Endothelial cell of hepatic sinusoid (primary cell): ENCODE measurements at regions not wholly inside any gene's neighbourhood (a gene's known extent, or its start where the extent isn't known, plus 50 kb on each side); places are given as distances from the start of the nearest gene placed in this dataset.

Experiments
- in situ Hi-C: cut with HindIII; loops from 2 replicates; pipeline ENCODE4 v1.10.0; 2017; ENCODE audit warnings: low sequenced_read_pairs

DNA sequence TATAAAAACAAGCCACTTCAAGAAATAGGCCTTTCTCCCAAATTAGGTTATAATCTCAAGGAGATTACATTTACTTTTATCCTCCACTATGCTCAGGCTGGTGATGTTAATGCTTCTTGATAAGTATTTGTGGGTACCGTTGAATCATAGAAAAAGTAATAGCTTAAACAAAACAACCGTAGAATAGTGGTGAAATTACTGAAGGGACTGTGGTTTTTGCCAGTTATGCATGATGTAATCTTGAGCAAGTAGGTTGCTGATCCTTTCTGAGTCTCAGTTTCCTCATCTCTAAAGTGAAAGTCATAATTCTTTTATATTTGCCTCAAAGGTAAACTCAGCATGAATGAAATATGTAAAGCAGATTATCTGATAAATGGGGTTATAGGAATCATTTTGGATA, 187.3 kb upstream of the JAG1 start:
- in situ Hi-C loops: no loop called here

DNA sequence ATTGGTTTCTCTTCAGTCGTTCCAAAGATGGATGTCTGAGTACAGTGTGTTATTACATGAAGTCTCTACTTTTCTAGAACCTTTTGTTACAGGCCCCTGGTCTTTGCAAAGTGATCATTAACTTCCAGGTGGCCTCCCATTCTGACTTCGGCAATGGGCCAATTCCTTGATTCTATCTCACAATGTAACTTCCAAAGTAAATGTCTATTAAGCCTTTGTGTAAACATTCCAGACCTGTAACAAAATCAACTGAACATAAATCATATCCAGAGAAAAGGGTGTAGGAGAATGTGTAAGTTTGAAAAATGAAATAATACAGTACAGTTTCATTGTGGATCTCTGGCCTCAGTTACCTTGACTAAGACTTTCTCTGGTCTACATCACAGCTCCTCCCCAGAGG, 187.8 kb upstream of the JAG1 start:
- in situ Hi-C loops: no loop called here

DNA sequence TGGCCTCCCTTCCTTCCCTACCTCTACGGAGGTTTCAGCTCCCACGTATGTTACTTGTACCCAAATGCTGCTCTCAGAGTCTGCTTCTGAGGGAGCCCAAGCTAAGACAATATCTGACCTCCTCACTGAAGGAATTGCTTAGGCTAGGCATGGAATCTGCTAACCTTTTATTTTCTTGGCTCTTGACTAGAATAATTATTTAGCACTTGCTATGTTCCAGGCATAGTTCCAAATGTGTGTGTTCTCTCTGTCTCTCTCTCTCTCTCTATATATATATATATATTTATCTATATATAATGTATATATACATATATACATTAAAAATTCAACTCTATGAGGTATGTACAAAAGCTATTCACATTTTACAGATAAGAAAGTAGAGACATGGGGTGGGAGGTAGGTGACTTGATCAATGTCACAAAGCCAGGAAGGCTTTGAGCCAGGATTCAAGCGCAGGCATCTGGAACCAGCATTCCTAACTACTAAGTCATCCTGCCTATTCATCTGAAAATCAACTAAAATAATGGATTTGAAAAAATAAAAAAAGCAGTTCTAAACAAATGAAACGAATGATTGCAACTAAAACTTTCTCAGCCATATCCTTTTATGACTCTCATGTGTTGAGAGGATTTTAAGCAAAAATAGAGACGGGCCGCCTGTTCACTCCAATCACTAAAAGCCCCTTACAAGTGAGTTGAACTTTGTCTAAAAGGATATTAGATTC, 189.7 kb upstream of the JAG1 start:
- in situ Hi-C loops: no loop called here

DNA sequence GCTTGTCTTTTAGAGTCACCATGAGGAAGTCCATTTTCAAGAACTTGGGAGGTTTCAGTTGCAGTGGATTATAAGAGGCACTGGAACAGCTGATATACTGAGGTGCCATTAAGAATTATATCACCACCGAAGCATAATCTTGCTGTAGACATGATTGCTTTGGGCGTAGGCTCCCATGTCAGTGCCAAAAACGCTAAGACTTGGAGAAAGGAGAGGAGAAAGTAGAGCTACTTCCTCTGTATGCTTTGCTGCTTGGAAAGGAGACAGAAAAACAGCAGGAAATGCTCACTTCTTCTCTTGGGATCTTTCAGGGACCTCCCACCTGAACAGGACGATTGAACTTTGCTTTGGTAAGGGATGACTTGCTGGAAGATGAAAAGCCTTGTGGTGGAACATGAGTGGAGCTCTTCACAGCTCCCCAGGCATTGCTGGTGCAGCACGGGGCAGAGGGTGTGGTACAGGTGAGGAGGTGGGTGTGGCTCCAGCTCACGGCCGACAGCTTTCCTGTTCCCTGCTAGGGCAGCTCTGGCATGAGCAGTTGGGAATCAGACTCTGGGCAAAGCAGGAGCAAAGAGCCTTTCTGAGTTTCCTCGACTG, 190.4 kb upstream of the JAG1 start:
- in situ Hi-C loops: no loop called here

DNA sequence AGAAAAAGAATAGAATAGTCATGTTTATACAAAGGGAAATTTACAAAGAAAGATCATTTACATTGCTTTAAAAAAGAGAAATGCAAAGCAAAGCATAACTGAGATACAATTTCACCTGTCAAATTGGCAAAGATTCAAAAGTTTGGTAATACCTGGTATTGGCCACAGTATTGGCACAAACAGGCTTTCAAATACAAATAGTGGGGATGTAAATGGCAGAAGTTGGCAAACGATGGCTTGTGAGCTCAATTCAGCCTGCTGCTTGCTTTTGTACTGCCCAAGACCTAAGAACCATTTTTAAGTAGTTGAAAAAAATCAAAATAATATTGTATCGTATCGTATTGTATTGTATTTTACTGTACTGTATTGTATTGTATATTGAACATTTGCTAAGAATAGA, 194.5 kb upstream of the JAG1 start:
- in situ Hi-C loops: no loop called here

DNA sequence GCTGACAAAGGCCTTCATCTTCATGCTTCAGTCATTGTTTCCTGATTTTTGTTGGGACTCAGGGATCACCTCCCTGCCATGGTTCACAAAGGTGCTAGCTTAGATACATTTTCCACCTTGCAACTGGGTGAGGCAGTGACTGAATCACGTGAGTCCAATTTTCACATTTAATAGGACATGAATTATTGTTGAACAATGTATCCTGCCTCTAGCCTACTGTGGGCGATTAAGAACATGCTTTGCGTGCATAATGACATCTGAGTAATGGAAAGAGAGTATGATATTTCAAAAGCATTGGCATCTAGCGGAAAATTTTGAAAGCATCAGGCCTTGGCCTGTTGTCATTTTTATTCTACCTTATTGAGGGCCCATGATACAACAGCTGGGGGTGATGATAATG, 199.2 kb upstream of the JAG1 start:
- in situ Hi-C loops: no loop called here

DNA sequence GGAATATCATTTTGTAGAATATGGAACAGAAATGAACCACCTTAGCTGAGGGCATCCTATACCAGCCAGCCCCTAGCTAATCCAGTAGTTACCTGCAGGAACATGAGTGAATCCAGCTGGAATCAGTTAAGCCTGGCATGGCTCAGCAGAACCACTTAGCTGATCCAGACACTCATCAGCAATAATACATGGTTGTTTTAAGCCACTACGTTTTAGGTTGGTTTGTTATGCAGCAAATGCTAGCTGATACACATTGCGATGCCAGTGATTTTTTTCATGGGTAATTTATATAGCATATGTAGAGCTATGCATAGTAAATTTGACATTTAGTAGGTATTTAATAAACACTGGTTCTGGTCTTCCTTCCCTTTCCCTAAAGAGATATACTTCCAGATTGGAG, 201.9 kb upstream of the JAG1 start:
- in situ Hi-C loops: no loop called here

DNA sequence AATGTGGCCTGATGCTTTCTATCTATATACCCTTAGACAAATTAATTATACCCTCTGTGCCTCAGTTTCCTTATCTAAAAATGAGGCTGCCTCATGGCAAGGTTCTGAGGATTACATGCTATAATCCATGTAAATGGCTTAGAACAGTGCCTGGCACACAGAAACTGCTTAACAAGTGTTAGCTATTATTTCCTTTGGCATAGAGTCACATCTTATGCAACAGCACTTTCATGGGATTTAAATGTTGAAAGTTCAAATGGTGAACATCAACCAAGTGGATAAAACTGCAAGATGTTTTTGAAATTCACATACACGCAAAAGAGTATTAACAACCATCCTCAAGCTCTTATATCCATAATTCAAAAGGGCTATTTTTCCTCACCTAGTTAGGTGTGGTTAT, 202.8 kb upstream of the JAG1 start:
- in situ Hi-C loops: no loop called here

DNA sequence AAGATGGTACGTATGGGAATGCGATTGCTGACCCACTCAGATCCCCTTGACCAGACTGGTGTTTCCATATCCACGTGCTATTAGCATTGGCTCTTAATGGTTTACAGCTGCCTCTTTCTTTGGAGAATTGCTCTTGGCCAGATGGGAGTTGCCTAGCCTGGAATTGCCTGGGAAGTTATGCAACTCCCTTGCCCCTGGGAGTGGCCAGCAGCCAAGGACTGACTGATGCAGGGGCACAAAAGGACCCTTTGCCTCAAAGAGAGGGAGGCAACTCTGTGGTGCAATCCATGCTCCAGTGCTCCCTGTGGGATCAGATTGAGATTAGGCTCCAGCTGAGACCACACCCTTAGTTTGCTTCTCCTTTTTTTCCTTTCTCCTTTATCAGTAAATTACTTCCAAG, 203.5 kb upstream of the JAG1 start:
- in situ Hi-C loops: no loop called here

DNA sequence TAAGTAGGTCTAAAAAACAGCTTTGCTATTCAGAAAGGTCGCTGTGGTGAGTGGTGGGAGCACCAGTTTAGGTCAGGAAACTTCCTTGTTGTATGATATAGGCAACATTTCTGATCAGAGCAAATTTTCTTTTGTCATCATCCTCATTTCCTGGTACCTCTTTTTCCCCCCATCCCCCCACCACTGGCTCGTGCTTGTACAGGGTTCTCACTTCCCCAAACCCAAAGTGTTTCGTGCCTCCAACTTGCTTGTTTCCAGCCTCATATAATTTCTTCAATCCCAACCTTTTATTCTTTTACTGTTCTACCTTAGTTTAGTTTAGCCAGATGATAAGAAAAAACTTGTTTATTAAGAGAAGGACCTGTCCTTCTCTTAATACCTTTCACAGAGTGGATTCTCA, 209.4 kb upstream of the JAG1 start:
- in situ Hi-C loops: loop anchor here (5.0 kb wide), 1 partner anchor 69 kb away; no protein-coding TSS in a partner anchor

DNA sequence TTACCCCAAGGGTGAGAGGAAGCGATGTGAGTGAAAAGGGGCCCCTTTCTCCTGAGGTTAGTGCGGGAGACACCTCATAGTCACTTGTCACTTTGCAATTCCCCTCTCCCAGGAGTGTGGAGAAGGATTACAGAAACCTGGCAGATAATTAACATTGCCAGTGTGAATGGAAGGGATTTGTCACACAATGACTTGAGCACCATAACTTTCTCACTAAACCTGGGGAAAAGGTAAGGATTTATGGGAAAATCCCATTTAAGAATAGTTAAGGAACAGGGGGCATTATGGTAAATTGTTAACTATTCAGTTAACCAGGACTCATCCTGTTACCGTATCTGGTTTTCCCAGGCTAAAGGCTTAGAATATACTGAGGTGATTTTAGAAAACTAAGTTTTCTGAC, 219.5 kb upstream of the JAG1 start:
- in situ Hi-C loops: no loop called here

DNA sequence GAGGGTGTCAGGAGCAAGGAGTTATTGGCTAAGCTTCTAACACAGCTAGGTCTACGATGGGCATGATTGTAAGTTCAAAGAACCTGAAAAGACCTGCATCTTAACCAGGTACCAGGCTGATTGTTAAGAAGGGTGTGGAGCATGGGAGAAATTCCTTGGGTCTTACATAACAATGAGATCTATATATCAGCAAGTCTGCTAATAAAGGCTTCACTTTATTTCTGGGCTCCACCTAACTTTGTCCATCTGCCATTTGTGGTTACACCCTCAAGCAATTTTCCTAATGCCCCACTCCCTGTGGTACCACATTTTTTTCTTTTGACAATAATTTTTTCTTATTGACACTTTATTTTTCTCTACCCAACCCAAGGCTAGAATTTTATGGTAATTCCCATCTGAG, 223.5 kb upstream of the JAG1 start:
- in situ Hi-C loops: no loop called here

DNA sequence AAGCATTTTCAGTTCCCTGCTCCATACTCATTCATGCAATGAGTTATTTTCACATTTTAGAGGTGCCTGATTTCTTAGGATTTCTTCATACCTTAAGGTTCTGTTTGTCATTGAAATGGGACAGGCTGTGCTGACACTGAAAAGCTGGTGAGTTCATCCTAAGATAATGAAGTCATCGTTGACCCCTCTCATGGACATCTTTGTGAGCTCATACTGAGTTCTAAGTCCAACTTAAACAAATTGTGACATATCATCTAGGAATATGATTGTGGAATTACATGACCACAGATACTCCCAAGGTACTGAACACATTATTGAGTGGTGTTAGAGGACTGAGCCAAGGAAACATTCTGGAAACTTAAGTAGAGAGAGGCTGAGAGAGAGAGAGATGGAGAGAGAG, 224.8 kb upstream of the JAG1 start:
- in situ Hi-C loops: no loop called here

DNA sequence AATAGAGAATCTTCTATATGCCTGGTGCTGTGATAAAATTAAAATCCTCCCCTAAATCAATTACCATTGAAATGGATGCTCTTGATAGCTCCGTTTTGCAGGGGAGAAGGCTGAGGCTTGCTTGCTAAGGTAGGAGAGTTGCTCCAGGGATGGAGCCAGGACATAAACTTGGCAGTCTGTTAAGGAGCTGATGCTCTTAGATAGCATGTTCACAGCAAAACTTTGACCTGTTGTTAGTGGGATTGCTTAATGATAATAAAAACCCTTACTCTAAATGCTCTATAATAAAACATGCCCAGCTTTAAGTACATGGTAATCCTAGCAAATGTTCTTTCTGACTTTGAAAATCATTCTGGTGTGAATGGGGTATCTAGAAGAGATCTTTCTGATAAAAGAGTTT, 228.4 kb upstream of the JAG1 start:
- in situ Hi-C loops: no loop called here

DNA sequence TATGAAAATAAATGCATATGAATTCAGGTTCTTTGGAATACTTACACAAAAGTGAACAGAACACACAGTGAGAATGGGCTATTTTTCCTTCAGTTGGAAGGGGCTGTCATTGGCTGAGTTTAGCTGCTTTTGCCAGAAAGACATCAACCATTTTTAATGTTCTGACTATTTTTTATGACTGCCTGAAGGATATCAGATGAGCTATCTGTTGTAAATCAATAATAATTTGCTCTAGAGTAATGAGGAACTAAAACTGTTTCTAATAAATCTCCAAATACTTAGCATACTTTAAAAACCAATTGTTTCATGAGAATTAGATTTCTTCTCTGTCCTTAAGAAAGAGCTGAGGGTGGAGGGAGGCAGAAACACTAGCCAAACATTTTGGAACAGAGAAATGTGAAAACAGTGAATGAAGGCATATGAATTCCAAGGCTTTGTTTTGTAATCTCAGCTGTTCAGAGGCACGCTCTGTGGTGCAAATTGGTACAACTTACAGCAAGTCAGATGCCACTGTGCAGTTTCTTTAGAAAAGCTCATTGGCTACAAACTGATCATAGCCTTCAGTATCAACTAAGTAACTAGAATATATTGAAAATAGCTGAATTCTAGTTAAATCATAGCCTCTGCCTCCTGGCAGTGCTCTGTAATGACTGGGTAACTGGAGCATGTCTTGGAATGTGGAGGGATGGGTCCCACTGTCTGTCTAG, 228.9 kb upstream of the JAG1 start:
- in situ Hi-C loops: no loop called here

DNA sequence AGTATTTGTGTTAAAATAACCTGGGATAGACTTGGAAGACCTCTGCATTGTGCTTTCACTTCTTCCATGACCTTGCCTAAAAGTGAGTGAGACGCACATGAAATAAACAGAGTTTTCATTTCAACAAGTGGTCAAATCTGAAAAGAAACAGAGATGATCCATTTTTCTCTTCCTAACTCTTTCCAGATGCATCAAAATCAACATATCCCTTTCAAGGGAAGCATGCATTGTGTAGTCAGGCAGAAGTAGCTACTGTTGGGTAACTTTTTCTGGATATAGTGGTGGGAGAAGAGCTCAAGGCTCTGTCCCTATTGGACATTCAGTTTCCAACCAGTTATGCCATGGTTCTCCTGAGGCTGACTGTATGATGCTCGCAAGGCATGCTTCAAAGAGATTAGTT, 233.0 kb upstream of the JAG1 start:
- in situ Hi-C loops: loop anchor here (5.0 kb wide), 1 partner anchor 45 kb away; no protein-coding TSS in a partner anchor

DNA sequence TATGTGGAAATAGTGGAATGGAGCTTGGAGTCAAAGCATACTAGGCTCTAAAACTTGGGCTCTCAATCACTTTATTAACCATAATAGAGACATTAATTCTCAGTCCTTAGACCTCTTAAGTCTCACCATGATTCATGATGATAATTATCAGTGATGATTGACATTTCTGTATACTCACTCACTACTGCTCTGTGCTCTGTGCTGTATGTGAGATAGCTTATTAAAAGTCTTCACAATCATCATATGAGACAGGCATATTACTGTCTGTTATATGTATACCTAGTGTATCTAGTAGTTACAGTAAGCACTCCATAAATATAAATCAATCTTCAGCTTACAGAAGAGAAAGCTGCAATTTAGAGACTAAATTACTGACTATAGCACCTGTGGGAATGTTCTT, 236.0 kb upstream of the JAG1 start:
- in situ Hi-C loops: loop anchor here (5.0 kb wide), 1 partner anchor 42 kb away; no protein-coding TSS in a partner anchor

DNA sequence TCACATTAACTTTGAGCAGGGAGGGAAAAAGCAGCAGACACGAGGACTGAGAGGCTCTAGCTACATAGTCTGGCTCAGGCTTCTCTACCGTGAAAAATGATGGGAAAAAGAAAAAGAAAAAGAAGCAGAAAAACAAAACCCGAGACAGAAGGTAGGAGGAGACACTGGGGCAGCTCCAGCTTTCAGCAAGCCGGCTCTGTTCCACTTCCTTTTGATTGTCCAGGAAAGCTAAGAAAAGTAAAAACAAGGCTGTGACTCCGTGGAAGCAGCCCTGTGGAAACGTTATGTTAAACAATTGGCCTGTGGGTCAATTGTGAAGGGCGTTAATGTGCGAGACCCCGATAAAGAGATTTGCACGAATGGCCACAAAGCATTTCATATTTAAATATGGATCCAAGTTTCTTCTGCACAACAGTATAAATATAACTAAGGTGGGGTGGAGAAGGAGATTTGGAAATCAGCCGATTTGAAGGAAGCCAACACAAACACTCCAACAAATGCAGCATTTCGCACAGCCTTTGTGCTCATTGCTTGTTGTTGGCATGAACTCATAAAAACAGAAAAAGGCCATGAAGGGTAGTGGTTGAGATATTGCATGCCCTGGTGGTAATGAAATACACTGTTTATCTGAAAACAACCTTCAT, 236.9 kb upstream of the JAG1 start:
- in situ Hi-C loops: no loop called here

DNA sequence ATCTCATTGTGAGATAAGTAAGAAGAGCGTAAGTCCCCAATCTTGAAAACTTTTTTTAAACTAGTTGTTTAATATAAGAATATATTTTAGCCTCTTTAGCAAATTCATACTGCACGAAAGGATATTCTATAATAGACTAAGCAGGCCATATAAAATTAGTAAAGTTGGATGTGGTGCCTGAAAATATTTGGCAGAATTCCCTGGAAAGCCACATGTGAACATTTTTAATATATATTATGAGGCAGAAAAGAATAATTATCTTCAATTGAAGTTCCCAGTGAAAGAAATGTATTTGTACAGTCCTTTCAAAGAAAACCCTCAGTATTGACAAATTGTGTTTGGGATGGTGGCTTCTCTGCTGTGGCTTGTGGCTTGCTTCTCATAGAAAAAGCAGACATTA, 237.5 kb upstream of the JAG1 start:
- in situ Hi-C loops: no loop called here

DNA sequence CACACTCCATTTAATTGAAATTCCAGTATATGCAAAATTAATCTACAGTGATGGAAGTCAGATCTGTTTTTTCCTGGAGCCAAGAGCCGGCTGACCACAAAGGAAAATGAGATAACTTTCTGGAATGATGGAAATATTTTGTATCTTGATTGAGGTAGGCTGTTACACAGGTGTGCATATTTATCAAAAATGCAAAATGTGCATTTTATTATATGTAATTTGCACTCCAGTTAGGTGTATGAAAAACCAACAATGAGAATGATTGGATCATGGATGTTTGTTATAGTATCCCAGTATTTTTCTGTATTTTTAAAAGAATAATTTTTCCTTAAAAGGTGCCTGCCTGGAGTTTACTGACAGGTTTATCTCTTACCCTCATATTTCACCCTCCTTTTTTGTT, 242.0 kb upstream of the JAG1 start:
- in situ Hi-C loops: loop anchor here (5.0 kb wide), 1 partner anchor 86 kb away; no protein-coding TSS in a partner anchor

DNA sequence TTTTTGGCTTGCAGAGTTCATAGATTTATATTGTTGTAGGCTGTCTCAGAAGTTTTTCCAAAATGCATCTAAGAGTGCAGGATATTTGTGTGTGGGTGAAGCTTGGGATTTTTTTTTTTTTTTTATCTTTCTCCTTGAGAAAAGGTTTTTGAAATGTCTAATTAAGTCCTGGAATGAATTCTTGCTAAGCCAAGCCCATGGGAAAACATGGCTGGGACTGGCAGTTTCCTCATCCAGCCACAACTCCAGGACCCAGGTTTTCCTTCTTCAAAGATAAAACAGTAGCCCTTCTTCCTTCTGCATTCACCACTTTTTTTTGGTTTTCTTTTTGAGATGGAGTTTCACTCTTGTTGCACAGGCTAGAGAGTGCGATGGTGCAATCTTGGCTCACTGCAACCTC, 242.5 kb upstream of the JAG1 start:
- in situ Hi-C loops: loop anchor here (5.0 kb wide), 1 partner anchor 86 kb away; no protein-coding TSS in a partner anchor
